NCI-H446 treated with DMSO at 0.1 percent for 48 hours (cell line): ENCODE measurements at regions not wholly inside any gene's neighbourhood (a gene's known extent, or its start where the extent isn't known, plus 50 kb on each side); places are given as distances from the start of the nearest gene placed in this dataset.
"Not testable (repeated sequence)": the region's sequence is repeated elsewhere in the genome, so short reads cannot be mapped to it uniquely, and the experiment has no call there.

Experiments used
- DNase-seq: peaks from one replicate; lab custom pipeline; 2025; lab: John Stamatoyannopoulos, UW

DNA sequence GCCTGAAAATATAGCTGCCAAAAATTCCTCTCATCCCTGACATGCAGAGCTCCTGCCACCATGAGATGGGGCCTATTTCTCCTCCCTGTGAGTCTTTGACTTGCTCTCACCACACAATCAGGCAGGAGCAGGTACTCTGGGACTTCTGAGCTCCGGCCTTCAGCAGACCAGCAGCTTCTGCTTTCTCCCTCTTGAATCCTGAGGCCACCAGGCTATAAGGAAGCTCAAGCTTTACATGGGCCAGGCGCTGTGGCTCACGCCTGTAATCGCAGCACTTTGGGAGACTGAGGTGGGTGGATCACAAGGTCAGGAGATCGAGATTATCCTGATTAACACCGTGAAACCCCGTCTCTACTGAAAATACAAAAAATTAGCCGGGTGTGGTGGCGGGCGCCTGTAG is 238.7 kb upstream of the RREB1 start:
- no peak for DNase-seq

DNA sequence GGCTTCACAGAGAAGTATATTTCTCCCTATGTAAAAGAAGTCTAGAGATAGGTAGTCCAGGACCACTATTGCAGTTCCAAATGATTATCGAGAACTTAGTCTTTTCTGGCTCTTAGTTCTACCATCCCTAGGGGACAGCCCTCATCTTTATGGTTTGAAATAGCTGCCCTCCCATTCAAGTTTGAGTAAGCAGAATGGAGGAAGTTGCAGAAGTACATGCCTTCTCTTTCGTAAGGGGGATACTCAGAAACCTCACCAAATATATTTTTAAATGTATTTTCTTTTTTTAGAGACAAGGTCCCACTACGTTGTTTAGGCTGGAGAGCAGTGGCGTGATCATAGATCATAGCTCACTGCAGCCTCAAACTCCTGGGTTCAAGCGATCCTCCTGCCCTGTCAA is 236.8 kb upstream of the RREB1 start:
- DNase-seq, result no peak

DNA sequence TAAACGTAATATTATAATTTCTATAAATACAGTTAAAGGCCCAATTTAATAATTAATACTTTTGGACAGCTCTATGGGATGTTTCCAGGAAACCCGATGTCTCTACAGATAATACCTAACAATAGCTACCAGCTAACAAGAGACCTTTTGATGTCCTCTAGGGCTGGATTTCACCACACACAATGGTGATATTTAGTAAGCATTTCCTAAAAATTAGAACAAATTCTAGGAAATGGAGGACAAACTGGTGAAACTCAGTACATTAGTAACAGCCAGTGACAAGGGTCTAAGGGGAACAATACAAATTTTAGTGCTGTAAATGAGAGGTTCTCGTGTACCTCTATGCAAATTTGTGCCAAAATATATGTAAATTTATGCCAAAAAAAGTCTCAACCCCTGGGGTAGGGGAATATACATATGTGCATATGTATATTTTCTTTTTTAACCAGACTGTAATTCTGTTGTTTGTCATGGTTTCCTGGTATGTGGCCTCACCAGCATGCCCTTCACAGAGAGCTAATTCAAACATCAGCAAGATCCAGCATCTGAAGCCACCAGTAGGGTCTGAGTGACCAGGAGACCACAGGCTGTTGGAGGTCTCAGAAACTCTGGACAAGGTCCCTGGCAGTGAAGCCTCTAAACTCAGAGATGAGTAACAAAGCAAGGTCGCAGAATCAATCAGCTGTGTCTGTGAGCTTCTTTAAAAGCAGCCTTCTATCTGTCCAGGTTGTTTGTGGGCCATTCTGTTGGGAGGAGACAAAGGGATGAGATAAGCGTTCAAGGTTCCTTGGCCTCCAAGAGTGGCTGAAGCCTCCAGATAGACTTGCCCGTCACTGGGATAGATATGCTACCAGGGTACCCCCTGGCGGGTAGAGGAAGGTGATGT is 235.1 kb upstream of the RREB1 start:
- no peak for DNase-seq

DNA sequence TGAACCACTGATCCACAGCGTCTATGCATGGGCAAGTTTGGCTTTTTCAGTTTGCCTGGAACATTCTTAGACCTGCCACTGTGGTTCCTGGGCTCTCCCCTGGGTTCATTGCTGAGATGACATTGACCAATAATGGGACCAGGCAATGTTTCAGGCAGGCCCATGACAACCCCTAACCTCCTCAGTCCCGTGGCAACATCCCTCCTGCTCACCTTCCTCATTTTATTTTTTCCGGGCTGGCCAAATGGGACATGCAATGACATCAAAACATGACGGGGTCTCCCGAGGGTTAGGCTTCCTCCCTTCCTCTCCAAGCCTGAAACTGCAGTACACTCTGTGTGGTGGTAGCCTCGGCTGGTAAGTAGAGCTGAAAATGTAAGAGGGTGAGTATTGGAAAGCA is 234.0 kb upstream of the RREB1 start:
- no peak for DNase-seq

DNA sequence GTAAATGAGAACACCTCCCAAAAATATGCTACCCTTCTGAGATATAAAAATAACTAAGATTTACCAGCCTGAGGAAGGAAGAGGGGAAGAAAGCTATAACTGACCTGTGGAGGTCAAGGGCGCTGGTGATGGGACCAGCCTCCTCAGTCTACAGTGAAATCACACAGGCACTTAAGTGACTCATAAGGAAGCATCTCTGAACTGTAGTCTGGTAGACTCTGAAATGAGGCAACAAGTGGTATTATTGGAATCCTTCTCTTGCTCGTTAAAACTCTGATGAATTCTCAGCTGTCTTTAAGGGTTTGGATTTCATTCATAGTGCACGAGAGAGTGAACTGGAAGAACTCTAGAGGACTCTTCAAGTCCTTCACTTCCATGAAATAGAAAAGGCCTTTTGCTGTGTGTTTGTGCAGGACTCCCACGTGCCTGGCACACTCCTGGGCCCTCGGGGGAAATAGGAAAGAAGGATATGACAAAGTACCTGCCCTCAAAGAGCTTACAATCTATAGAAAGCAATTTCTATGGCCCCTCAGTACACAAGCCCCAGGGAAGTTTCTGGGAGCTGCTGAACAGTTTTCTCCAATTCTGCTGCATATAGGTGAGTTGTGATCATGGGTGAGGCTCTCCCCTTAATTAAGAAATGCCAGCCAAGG is 231.8 kb upstream of the RREB1 start:
- no peak for DNase-seq

DNA sequence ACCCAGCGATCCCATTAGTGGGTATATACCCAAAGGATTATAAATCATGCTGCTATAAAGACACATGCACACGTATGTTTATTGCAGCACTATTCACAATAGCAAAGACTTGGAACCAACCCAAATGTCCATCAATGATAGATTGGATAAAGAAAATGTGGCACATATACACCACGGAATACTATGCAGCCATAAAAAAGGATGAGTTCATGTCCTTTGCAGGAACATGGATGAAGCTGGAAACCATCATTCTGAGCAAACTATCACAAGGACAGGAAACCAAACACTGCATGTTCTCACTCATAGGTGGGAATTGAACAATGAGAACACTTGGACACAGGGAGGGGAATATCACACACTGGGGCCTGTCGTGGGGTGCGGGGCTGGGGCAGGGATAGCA is 230.0 kb upstream of the RREB1 start:
- not testable (repeated sequence) for DNase-seq

DNA sequence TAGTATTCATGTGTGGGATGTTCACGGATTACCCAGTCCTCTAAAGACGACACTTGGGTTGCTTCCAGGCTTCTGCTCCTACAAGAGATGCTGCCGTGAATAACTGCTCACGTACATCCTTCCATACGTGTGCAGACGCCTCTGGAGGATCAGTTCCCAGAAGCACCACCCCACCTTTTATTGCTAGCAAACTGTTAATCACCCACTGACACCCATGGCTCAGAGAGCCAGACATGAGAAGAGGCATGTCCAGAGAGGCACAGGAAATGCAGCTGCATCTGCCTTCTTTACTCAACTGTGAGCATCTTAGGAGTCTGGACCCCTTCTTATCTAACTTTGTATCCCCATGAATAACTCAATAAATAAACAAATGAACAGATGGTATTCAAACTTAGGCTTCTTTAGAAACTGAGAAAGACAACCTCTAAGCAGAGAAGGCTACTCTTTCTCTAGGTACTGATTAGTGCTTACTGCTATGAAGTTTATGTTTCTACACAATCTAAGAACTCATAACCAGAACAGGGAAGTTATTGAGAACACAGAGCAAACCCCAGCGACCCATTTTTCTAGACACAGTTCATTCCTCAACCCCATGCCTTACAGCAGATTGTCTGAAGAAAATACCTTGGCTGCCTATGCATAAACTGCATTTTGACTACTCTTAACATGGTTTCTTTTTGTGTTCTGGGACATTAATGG is 228.7 kb upstream of the RREB1 start:
- DNase-seq, result no peak

DNA sequence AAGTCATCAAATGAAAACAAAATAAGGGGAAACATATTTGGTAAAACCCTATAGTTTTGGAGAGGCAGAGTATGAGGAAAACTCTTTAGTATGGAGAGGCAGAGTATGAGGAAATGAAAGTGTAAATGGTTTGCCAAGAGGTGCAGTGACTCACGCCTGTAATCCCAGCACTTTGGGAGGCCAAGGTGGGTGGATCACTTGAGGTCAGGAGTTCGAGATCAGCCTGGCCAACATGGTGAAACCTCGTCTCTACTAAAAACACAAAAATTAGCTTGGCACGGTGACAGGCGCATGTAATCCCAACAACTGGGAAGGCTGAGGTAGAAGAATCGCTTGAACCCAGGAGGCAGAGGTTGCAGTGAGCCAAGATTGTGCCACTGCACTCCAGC is 228.2 kb upstream of the RREB1 start:
- DNase-seq, result not testable (repeated sequence)

DNA sequence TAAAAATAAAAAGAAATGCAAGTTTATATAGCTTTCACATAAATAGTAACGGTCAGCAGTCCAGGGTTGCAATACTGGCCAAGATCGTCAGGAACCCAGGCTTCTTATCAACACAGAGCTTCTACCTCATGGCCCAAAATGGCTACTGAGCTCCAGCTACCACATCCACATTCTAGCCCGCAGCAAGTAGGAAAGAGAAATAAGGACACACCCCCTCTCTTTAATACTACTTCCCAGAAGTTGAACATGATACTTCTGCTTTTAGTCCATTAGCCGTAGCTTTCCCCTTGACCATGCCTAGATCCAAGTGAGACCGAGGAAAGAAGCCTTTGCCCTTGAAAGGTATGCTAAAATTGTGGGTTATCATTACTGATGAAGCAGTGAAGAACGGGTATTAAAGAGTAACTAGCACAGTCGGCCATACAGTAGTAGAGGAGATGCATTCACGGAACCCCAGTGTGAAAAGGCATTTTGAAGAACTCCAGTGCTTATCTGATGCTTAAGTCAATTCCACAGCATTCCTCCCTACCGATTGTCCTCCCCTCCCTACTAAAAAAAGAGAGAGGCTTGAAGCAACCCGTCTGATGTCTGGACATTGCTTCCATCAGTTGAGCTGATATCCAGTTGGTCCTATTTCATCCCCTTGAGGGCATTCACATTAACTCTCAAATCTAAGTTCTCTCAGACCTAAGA is 226.9 kb upstream of the RREB1 start:
- DNase-seq, result no peak

DNA sequence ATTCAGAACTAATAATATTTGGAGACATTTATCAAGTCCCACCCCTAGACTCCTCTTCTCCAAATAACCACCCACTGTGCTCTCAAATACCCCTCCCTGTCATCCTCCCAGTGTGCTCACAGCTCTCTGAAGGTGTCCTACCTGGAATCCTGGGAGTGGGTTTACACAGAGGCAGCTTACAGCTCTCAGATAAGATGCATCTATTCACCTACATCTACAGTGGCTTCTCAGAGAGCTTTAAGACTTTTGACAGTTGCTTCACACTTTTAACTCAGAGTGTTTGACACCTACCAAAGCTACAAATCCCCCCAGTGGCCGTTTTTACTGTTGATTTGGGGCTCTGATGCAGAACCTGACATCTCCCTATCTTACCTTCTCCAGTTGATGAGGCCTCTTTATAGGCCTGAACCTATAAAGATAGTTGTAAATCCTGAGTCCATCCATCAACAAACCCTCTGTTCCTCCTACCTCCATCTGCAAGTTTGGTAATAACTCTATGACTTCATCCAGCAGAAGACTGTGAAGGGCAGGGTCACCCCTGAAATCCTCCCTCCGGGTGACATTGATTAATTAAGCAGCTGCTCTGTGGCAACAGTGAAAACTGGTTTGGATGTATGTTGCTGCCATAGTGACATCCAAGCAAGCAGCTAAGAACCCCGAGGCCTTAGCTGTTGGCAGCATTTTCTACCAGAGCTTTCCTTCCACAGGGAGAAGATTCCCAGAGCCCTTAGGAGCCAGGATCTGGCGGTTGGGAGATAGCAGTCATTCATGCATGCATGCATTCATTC is 226.1 kb upstream of the RREB1 start:
- DNase-seq, result no peak

DNA sequence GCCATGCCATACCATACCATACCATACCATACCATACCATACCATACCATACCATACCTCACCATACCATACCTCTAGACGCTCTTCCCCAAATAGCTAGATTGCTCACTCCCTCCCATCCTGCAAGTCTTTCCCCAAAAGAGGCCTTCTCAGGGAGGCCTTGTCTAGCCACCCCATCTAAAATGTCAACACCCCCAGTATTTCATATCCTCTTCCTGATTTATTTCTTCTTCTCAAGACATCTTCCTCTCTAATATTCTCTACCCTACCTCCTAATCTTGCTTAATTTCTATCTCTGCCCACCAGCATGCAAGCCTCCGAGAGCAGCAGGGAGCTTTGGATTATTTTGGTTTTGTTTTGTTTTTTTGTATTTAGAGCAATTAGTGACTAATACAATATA is 225.2 kb upstream of the RREB1 start:
- no peak for DNase-seq

DNA sequence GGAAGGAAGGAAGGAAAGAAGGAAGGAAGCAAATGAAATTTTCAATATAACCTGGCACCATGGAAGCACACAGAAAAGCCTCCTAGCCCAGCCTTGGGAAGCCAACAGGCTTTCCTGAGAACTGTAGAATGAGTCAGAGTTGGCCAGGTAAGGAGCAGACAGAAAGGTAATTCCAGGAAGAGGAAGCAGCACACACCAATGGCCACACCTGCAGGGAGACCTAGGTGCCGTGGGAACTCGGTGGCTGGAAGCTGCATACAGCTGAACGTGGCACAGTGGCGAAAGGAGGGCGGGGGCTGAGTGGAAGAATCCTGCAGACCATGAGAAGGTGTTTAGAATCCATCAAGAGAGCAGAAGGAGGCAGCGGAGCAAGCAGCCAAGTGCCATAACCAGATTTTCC is 224.8 kb upstream of the RREB1 start:
- DNase-seq, result no peak

DNA sequence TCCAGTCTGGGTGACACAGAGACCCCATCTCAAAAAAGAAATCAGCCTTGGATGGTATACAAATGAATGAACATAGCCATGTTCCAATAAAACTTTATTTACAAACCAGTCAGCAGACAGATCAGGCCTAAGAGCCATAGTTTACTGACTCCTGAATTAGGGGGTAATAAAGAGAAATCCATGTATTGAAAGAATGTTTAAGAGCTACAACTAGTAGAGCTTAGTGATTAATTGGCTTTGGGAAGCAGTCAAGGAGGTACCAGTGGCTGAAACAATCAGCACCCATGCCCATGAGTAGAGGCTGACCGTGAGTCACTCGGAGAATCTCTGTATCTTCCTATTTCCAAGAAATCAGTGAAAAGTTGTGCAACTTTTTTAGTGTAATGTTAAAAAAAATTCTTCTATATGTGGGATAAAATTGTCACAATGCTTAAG is 223.6 kb upstream of the RREB1 start:
- no peak for DNase-seq

DNA sequence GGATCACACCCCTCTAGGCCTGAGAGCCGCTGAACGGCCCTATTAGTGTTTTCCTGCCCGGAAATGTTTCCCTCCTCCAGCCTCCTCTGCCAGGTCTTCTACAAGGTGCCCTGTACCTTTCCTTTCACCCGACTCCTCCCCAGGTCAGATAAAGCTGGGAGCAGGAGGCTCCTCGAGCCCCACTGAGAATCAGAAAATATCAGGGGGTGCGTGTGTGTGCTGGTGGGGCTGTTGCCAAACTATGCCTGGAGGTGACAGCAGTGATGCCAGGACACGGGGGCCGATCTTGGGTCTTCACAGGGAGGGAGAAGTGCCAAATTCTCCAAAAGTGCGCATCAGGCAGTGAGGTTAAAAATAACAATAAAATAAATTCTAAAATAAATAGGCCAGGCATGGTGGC is 222.8 kb upstream of the RREB1 start:
- DNase-seq, result no peak

DNA sequence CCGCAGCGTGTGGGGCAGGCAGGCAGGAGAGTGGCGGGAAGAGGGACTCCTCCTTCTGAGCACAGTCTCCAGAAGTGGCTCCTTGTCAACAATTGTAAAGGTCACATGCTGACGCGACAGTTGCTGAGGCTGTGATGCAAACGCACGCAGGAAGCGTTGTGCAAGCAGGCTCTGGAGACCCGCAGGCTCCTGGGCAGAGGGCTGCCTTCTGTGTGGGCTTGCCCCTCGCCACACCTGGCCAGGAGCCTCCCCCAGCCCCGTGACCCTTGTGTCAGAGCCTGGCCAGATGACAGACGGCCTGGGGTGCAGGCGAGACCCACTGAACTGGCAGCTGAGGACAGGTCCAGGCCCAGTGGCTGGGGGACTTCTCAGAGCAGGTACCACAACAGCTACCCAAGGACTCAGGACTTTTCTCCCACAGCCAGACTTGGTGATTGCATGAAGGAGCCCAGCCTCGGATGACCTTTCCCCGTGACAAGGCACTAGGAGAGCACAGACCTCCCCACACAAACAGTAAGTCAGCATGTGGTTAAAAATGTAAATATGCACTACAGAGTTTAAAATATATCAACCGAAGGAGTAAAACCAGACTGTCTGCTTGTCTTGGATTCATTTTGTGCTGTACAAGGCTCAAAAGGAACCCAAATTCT is 222.1 kb upstream of the RREB1 start:
- no peak for DNase-seq

DNA sequence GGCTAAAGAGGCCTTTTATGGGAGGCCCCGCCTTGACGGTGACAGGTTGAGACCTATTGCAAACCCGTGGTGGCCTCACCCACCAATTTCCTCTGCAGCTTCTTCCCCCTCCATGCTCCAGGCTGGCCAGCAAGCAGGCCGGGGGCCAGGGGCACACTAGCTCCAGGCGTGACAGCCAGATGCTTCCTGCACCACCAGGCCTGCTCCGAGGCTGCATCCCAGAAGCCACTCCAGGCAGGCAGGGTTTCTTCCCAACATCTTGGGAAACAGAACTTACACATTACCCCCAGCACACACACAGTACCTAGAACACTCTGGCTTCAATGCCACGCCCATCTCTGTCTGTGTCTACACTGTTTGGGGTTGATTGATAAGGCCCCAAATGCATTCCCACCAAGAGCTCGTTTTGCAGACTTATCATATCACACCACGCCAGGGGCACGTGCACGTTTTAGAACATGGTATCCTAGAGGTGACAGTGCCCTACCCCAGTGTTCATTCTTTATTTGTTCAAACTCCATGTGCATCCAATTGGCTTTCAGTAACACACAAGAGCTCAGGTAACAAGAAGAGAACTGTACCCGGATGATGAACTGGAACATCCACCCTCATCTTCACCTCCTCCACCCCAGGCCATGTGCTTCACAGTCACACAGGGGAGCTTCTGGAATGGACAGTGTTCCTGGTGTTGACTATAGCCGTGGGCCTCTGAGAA is 221.4 kb upstream of the RREB1 start:
- no peak for DNase-seq

DNA sequence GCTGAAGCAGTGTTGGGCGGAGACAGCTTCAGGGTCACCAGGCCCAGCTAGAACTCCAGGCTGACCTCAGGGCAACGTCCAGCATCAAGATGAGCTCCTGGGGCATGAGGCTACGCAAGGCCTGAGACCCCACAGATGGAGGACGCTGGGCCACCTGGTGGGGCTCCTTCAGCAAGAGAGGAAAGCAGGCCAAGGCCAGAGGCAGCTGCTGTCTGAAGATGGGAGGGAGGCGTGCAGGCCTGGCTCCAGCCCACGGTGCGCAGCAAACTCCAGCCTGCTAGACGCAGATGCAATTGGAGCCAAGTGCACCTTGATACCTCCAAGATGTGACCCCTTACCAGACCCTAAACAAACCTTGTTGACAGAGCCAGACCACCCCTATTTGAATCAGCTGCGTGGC is 220.9 kb upstream of the RREB1 start:
- DNase-seq, result no peak

DNA sequence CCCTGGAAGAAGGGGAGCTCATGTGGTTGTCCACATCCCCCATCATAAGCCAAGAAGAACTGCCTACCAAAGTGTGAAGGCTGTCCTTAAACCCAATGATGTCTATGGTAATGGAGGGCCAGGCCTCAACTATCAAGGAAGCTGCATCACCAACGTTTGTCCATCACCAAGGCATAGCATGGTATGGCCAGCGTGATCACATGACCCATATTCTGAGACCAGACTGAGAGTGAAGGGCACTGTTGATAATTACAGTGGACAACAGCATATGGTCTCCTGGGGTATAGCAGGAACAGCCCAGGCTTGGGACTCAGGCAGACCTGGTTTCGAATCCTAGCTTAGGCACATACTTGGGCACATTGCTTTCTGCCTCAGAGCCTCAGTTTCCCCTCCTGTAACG is 218.2 kb upstream of the RREB1 start:
- DNase-seq, result no peak

DNA sequence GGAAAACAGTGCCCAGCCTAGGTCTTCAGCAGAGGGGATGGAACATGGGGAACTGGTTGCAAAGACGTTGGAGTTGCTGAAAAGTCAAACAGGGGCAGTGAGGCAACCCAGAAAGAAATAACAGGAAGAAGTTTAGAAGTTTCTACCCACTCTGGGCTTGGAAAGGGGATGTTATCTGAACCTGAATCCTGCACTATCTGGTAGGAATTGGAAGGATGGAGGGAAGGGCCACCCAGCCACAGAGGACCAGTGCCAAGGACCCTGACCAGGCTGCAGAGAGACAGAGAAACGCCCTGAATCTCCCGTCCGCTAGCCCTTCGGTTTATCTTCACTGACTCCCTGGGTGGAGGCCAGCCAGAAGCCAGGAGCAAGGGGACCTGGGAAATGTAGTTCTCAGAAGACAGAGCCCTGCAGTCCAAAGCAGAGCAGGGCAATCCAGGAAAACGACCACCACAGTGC is 217.3 kb upstream of the RREB1 start:
- no peak for DNase-seq

DNA sequence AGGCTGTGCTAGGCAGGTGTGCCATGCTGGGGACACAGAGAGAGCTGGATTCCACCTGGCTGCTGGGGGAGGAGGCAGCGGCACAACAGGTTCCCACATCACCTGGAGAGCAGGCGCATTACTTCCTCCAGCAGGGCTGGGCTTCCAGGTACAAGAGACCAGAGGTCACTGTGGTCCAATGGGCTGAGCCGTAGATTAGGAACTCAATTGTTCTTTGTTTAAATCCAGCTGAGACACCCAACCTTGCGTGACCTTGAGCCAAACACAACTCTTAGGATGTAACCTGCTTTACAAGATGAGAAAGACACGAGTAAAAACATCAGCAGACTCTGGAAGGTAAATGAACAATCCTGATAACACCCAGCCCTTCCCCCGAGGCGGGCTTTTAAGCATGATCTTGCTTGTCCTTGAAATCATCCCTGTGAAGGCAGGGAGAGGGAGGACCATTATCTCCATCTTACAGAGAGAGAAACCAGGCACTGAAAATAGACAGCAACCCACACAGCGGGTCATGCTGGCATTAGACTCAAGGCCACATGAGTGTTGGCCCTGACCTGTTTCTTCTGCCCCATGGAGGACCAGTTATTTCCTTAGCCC is 216.5 kb upstream of the RREB1 start:
- DNase-seq, result no peak
